ENCODE measurements at regions not wholly inside any gene's neighbourhood (a gene's known extent, or its start where the extent isn't known, plus 50 kb on each side); places are given as distances from the start of the nearest gene placed in this dataset.

DNA sequence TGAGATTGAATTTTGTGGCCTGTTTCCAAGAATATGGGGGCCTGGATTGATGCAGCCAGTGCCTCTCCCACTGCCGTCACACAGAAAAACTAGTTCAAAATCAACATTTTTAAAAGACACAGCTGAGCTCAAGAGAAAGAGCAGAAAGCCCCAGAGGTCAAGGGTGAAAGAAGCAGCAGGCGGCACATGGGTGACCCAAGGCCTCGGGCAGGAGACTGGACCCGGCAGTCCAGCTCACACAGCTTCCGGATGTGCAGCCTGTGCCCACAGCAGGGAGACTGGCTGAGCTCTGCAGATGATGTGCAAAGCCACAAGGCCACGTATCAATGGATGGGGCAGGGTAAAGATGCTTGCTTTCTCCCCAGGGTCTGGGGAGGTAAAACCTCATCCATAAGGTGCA, 50.4 kb upstream of the RNF32 start:
- no peak overlapping the region for H3K27ac ChIP-seq (ENCODE audit: low read depth, low read length)
- WGBS: 91% methylated on average over 6 of the region's 6 CpGs
- H3K9ac ChIP-seq (ENCODE audit: low read depth, low read length): no peak overlapping the region
- peaks cover 8% of the 10 kb centered on the region for H3K9me3 ChIP-seq (ENCODE audit: insufficient read depth, low read depth, low read length)
- no peak overlapping the region for H3K4me3 ChIP-seq (ENCODE audit: low read length)
- H3K27me3 ChIP-seq (ENCODE audit: insufficient read depth, low read length): peaks cover 16% of the 10 kb centered on the region
- no peaks in the 10 kb centered on the region for H3K36me3 ChIP-seq (ENCODE audit: insufficient read depth, low read length)
- peaks cover 5% of the 10 kb centered on the region; the same call in 1 of the 2 replicates for H3K4me1 ChIP-seq (ENCODE audit: insufficient read depth, low read length)

DNA sequence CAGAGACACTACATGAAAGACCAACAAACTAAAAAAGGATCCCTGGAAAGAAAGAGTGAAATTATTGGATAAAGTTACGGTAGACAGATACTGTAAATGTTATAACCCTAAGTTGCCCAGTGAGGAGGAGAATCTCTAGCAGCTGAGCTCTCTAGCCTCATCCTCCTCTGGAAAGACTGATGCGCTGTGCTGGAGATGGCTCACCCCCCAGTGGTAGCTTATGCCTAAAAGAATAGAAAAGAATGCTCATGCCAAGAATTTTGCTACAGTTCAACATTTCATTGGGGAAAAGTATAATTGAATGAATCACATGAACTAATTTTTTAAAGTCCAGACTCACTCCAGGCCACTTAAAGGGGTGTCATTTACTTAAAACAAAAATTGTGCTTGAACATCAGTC, 50.8 kb upstream of the RNF32 start:
- peaks cover 16% of the 10 kb centered on the region for H3K27me3 ChIP-seq (ENCODE audit: insufficient read depth, low read length)
- H3K9me3 ChIP-seq (ENCODE audit: insufficient read depth, low read depth, low read length): peaks cover 8% of the 10 kb centered on the region
- 86% methylated on average over 2 of the region's 2 CpGs for WGBS
- no peak overlapping the region for H3K9ac ChIP-seq (ENCODE audit: low read depth, low read length)
- peaks cover 9% of the 10 kb centered on the region; the same call in 1 of the 2 replicates for H3K4me1 ChIP-seq (ENCODE audit: insufficient read depth, low read length)
- no peaks in the 10 kb centered on the region for H3K36me3 ChIP-seq (ENCODE audit: insufficient read depth, low read length)
- no peak overlapping the region for H3K4me3 ChIP-seq (ENCODE audit: low read length)
- H3K27ac ChIP-seq (ENCODE audit: low read depth, low read length): no peak overlapping the region

DNA sequence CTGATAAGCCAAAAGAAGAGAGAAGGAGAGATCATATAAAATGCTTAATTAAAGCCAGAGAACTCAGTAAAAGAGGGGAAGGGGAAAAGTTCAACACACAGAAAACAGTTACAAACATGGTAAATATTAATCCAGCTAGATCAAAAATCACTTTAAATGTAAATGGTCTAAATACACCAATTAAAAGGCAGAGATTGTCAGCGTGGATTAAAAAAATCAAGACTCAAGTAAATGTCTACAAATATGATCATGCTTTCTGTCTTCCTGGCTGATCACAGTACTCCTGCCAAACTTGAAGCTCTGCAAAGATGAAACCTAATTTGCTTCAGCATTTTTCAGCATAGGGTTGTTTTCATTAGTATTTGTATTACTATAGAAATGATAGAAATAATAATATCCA, 54.6 kb upstream of the RNF32 start:
- no peak overlapping the region for H3K27ac ChIP-seq (ENCODE audit: low read depth, low read length)
- H3K27me3 ChIP-seq (ENCODE audit: insufficient read depth, low read length): peaks cover 18% of the 10 kb centered on the region
- WGBS: 72% methylated on average over 1 of the region's 1 CpG
- no peak overlapping the region for H3K9ac ChIP-seq (ENCODE audit: low read depth, low read length)
- H3K4me1 ChIP-seq (ENCODE audit: insufficient read depth, low read length): peaks cover 18% of the 10 kb centered on the region
- H3K9me3 ChIP-seq (ENCODE audit: insufficient read depth, low read depth, low read length): peaks cover 8% of the 10 kb centered on the region
- H3K4me3 ChIP-seq (ENCODE audit: low read length): no peak overlapping the region
- H3K36me3 ChIP-seq (ENCODE audit: insufficient read depth, low read length): no peaks in the 10 kb centered on the region

DNA sequence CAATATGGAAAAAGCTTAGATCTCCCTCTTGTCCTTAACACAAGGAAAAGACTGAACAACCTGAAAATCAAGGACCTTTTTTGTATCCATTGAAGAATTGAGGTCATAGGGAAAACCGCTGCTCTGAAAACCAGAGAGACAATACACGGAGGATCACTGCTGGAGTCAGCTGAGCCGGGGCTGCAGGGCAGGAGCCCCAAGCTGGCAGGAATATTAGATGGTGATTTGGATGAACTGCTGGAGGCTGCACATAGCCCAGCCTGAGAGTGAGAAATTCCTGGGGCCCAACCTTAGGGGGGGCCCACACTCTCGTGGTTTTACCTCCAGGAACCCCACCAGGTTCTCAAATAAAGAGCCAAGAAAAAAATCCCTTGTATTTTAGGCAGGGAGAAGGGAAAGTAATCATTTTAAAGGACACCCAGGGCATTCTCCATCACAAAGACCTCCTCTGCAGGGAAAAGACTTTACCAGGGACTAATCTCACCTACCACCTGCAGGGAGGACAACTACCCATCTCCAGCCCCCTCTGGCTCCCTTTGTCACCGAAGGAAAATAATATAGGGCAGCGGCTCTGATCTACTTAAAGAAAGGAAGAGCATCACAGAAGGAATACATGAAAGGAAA, 55.4 kb upstream of the RNF32 start:
- peaks cover 18% of the 10 kb centered on the region for H3K27me3 ChIP-seq (ENCODE audit: insufficient read depth, low read length)
- WGBS: 4% methylated on average over 3 of the region's 6 CpGs
- H3K27ac ChIP-seq (ENCODE audit: low read depth, low read length): peak overlapping the region; percentile 75; the same call in 1 of the 2 replicates
- H3K9me3 ChIP-seq (ENCODE audit: insufficient read depth, low read depth, low read length): peaks cover 8% of the 10 kb centered on the region
- H3K4me1 ChIP-seq (ENCODE audit: insufficient read depth, low read length): peaks cover 18% of the 10 kb centered on the region
- H3K36me3 ChIP-seq (ENCODE audit: insufficient read depth, low read length): no peaks in the 10 kb centered on the region
- peak overlapping the region; percentile 28; the same call in 1 of the 2 replicates for H3K9ac ChIP-seq (ENCODE audit: low read depth, low read length)
- peak overlapping the region; percentile 14 for H3K4me3 ChIP-seq (ENCODE audit: low read length)

DNA sequence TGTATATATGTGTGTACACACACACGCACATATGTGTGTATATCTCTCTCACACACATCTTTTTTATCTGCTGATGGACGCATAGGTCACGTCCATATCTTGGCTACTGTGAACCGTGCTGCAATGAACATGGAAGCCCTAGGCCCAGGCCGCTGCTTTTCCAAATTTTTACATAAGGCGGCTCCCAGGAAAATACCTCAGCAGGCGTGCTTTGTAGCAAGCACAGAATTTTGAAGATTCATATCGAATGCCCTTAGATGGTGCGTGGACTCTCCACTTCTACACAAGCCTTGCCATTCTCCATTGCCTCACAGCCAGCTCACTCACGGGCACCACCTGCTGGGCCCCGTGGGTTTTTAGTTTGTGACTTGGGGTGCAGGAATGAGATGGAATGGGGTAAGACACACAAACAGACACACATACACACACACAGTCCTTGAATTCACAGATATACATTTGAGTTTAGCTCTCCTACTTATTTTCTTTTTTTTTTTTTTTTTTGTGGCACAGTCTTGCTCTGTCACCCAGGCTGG, 57.9 kb upstream of the RNF32 start:
- H3K9ac ChIP-seq (ENCODE audit: low read depth, low read length): no peak overlapping the region
- H3K27ac ChIP-seq (ENCODE audit: low read depth, low read length): no peak overlapping the region
- H3K9me3 ChIP-seq (ENCODE audit: insufficient read depth, low read depth, low read length): peaks cover 8% of the 10 kb centered on the region
- 96% methylated on average over 9 of the region's 11 CpGs for WGBS
- peaks cover 18% of the 10 kb centered on the region for H3K27me3 ChIP-seq (ENCODE audit: insufficient read depth, low read length)
- H3K36me3 ChIP-seq (ENCODE audit: insufficient read depth, low read length): no peaks in the 10 kb centered on the region
- peaks cover 26% of the 10 kb centered on the region for H3K4me1 ChIP-seq (ENCODE audit: insufficient read depth, low read length)
- no peak overlapping the region for H3K4me3 ChIP-seq (ENCODE audit: low read length)

DNA sequence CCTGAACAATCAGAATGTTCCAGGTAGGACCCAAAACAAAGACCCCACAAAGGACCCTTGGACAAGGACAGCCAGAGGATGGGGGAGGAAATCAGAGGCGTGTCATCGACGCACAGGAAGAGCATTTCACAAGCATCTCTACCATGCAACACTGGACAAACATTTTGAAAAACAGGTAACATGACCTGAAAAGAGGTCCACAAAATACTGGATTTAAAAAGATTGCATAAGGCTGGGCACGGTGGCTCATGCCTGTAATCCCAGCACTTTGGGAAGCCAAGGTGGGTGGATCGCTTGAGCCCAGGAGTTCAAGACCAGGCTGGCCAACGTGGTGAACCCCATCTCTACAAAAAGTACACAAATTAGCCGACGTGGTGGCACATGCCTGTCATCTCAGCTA, 60.5 kb upstream of the RNF32 start:
- Histone ChIP-seq H3K9me3 (ENCODE audit: insufficient read depth, low read depth, low read length) (no peaks in the 10 kb centered on the region), H3K4me1 (ENCODE audit: insufficient read depth, low read length) (peaks cover 20% of the 10 kb centered on the region), H3K27me3 (ENCODE audit: insufficient read depth, low read length) (peaks cover 3% of the 10 kb centered on the region; the same call in 1 of the 2 replicates), H3K36me3 (ENCODE audit: insufficient read depth, low read length) (no peaks in the 10 kb centered on the region), H3K27ac (ENCODE audit: low read depth, low read length) (no peak overlapping the region), H3K4me3 (ENCODE audit: low read length) (no peak overlapping the region), H3K9ac (ENCODE audit: low read depth, low read length) (no peak overlapping the region)
- 93% methylated on average over 8 of the region's 8 CpGs for WGBS

DNA sequence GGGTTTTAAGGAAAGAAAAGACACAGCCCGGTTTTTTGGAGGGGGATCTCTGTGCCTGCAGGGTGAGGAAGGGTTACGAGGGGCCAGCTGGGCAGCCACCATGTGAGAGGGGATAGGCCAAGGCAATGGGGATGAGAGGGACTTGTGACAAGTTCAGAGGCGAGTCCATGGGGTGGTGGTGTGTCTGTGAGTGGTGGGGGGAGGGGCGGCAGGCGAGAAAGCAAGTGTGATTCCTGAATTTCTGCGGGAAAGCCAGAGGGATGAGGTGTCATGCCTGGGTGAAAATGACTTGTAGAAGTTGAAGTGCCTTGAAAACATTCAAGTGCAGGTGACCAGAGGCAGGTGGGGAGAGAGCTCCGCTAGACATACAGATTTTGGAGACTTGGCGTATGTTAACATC, 61.0 kb upstream of the RNF32 start:
- WGBS: 66% methylated on average over 8 of the region's 8 CpGs
- Histone ChIP-seq H3K27me3 (ENCODE audit: insufficient read depth, low read length) (peaks cover 3% of the 10 kb centered on the region; the same call in 1 of the 2 replicates), H3K9me3 (ENCODE audit: insufficient read depth, low read depth, low read length) (no peaks in the 10 kb centered on the region), H3K36me3 (ENCODE audit: insufficient read depth, low read length) (no peaks in the 10 kb centered on the region), H3K4me3 (ENCODE audit: low read length) (no peak overlapping the region), H3K9ac (ENCODE audit: low read depth, low read length) (no peak overlapping the region), H3K27ac (ENCODE audit: low read depth, low read length) (no peak overlapping the region), H3K4me1 (ENCODE audit: insufficient read depth, low read length) (peaks cover 15% of the 10 kb centered on the region)

DNA sequence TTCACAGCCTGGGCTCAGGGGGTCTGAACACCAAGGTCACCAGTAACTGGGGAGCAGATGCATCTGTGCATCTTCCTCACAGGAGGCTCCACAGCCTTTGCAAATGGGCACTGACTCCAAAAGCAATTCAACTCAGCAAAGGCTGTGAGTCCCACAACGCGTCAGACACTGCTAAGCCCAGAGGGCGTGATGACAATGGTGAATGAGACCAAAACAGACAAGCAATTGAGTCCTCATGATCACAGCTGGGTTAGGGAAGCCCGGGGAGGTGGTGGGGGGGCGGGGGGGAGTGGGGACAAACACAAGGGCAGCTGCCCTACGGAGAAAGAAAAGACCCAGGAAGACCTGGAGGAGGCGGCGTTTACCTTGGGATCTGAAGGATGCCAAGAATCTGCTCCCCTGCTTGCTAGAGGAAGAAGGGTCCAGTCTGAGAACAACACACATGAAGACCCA, 61.6 kb upstream of the RNF32 start:
- no peak overlapping the region for H3K9ac ChIP-seq (ENCODE audit: low read depth, low read length)
- H3K27me3 ChIP-seq (ENCODE audit: insufficient read depth, low read length): peaks cover 2% of the 10 kb centered on the region; the same call in 1 of the 2 replicates
- no peaks in the 10 kb centered on the region for H3K36me3 ChIP-seq (ENCODE audit: insufficient read depth, low read length)
- no peak overlapping the region for H3K4me3 ChIP-seq (ENCODE audit: low read length)
- 0 out of 2 replicates have a peak, but pooled peaks cover 4% of the 10 kb centered on the region for H3K9me3 ChIP-seq (ENCODE audit: insufficient read depth, low read depth, low read length)
- WGBS: 40% methylated on average over 8 of the region's 8 CpGs
- peaks cover 10% of the 10 kb centered on the region for H3K4me1 ChIP-seq (ENCODE audit: insufficient read depth, low read length)
- H3K27ac ChIP-seq (ENCODE audit: low read depth, low read length): no peak overlapping the region

DNA sequence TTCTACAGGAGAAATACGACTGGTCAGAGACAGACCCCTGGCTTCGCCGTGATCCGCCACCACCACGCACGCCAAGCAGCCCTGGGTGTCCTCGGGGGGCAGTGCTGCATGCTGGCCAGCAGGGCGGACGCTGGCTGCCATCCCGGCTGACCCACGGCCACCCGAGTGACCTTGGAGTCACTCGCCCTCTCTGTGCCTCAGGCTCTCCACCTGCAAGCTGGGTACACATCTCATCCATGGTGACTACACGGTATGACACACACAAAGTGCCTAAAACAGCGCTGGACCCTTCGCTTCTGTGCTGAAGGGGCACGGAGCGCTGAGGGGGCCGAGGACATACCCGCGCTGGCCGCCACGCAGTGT, 62.0 kb upstream of the RNF32 start:
- Histone ChIP-seq H3K4me3 (ENCODE audit: low read length) (no peak overlapping the region), H3K27me3 (ENCODE audit: insufficient read depth, low read length) (no peaks in the 10 kb centered on the region), H3K9me3 (ENCODE audit: insufficient read depth, low read depth, low read length) (0 out of 2 replicates have a peak, but pooled peaks cover 4% of the 10 kb centered on the region), H3K9ac (ENCODE audit: low read depth, low read length) (no peak overlapping the region), H3K27ac (ENCODE audit: low read depth, low read length) (no peak overlapping the region), H3K36me3 (ENCODE audit: insufficient read depth, low read length) (no peaks in the 10 kb centered on the region), H3K4me1 (ENCODE audit: insufficient read depth, low read length) (peaks cover 8% of the 10 kb centered on the region)
- whole genome bisulfite sequencing: 91% methylated on average over 23 of the region's 23 CpGs

DNA sequence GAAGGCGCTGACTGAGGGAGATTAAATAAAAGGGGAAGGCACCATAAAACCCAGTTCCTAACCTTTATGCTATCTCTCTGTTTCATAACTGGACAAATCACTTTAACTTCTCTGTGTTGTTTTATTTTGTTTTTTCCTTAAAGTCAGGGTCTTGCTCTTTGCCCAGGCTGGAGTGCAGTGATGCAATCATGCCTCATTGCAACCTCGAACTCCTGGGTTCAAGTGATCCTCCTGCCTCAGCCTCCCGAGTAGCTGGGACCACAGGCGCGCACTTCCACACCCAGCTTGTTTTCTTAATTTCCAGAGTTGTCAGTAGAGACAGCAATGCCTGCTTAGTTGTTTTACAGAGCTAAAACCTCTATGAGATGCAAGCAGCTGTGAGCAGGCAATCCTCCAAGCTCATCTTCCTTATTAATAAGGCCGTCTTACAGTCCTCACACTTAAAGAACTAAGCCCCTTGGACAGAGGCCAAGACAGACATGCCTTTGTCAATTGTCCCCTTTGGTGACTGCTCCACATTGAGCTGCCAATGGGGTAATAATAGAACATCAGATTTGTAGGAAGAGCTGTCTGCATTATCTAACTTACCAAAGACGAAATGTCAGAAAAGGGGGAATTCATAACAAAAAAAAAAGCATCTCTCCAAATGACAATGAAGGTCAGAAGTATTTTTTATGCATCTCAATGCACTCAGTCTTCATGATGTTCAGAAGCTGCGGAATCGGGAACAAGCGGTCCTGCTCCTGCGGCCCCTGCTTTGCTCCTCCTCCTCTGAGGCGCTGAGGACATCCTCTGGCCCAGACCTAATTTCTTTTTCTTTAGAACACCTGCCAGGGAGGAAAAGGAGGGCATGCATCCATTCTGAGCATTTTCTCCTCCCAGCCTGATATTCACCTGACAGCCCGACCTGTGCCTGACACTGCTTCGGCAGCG, 62.7 kb upstream of the RNF32 start:
- Histone ChIP-seq H3K36me3 (ENCODE audit: insufficient read depth, low read length) (no peaks in the 10 kb centered on the region), H3K4me3 (ENCODE audit: low read length) (no peak overlapping the region), H3K9ac (ENCODE audit: low read depth, low read length) (no peak overlapping the region), H3K27ac (ENCODE audit: low read depth, low read length) (no peak overlapping the region), H3K27me3 (ENCODE audit: insufficient read depth, low read length) (no peaks in the 10 kb centered on the region), H3K9me3 (ENCODE audit: insufficient read depth, low read depth, low read length) (0 out of 2 replicates have a peak, but pooled peaks cover 4% of the 10 kb centered on the region), H3K4me1 (ENCODE audit: insufficient read depth, low read length) (peaks cover 8% of the 10 kb centered on the region)
- WGBS: 93% methylated on average over 15 of the region's 15 CpGs

All from HUES64 (cell line).